ENCODE measurements at regions not wholly inside any gene's neighbourhood (a gene's known extent, or its start where the extent isn't known, plus 50 kb on each side); places are given as distances from the start of the nearest gene placed in this dataset.

GRCh38 chr2:128799730-128800129 is 481.1 kb upstream of the HS6ST1 start:
- Histone ChIP-seq H3K27me3 (ENCODE audit: control insufficient read depth, insufficient read depth, low read length) (no peaks in the 10 kb centered on the region), H3K4me3 (ENCODE audit: low read depth, low read length) (no peak overlapping the region), H3K27ac (ENCODE audit: insufficient read depth, low read length, poor library complexity, severe bottlenecking) (no peak overlapping the region), H3K4me1 (ENCODE audit: control insufficient read depth, insufficient read depth, low read length, poor library complexity, severe bottlenecking) (no peaks in the 10 kb centered on the region), H3K36me3 (ENCODE audit: control insufficient read depth, insufficient read depth, low read length) (no peaks in the 10 kb centered on the region), H3K9me3 (ENCODE audit: control insufficient read depth in 2 of 2, low read length in 2 of 2) (no peaks in the 10 kb centered on the region)
- DNase-seq (no peak), ATAC-seq (ENCODE audit: low read depth in 2 of 2) (no peak)
- no peaks in the 10 kb centered on the region for H3K36me3 Mint-ChIP-seq
- peaks cover 0 to 3% (median 0%) of the 10 kb centered on the region in 7 donors for H3K9me3 Mint-ChIP-seq
- no peak overlapping the region for H3K4me3 Mint-ChIP-seq
- H3K27ac Mint-ChIP-seq = no peak overlapping the region
- no peaks in the 10 kb centered on the region for H3K4me1 Mint-ChIP-seq
- no peaks in the 10 kb centered on the region for H3K27me3 Mint-ChIP-seq

- no peaks in the 10 kb centered on the region for H3K9me3 ChIP-seq (ENCODE audit: control insufficient read depth in 2 of 2, low read length in 2 of 2)
- Mint-ChIP-seq H3K9me3 (peaks cover 0 to 3% (median 0%) of the 10 kb centered on the region in 7 donors), H3K27me3 (no peaks in the 10 kb centered on the region), H3K27ac (no peak overlapping the region), H3K36me3 (no peaks in the 10 kb centered on the region), H3K4me1 (no peaks in the 10 kb centered on the region), H3K4me3 (no peak overlapping the region)
- no peaks in the 10 kb centered on the region for H3K36me3 ChIP-seq (ENCODE audit: control insufficient read depth, insufficient read depth, low read length)
- DNase-seq (no peak), ATAC-seq (ENCODE audit: low read depth in 2 of 2) (no peak)
- H3K4me1 ChIP-seq (ENCODE audit: control insufficient read depth, insufficient read depth, low read length, poor library complexity, severe bottlenecking) = no peaks in the 10 kb centered on the region
- H3K27ac ChIP-seq (ENCODE audit: insufficient read depth, low read length, poor library complexity, severe bottlenecking) = no peak overlapping the region
- H3K27me3 ChIP-seq (ENCODE audit: control insufficient read depth, insufficient read depth, low read length) = no peaks in the 10 kb centered on the region
- H3K4me3 ChIP-seq (ENCODE audit: low read depth, low read length) = no peak overlapping the region
These were observed 482.9 kb upstream of the HS6ST1 start for GRCh38 chr2:128801576-128801975.

GRCh38 chr2:128803222-128803621 is 484.6 kb upstream of the HS6ST1 start:
- no peak overlapping the region for H3K4me3 ChIP-seq (ENCODE audit: low read depth, low read length)
- Mint-ChIP-seq H3K4me3 (no peak overlapping the region), H3K4me1 (no peaks in the 10 kb centered on the region), H3K27ac (no peak overlapping the region), H3K36me3 (no peaks in the 10 kb centered on the region), H3K9me3 (peaks cover 0 to 8% (median 0%) of the 10 kb centered on the region in 7 donors), H3K27me3 (no peaks in the 10 kb centered on the region)
- no peak for DNase-seq
- no peak overlapping the region for H3K27ac ChIP-seq (ENCODE audit: insufficient read depth, low read length, poor library complexity, severe bottlenecking)
- H3K36me3 ChIP-seq (ENCODE audit: control insufficient read depth, insufficient read depth, low read length) = no peaks in the 10 kb centered on the region
- no peaks in the 10 kb centered on the region for H3K9me3 ChIP-seq (ENCODE audit: control insufficient read depth in 2 of 2, low read length in 2 of 2)
- H3K4me1 ChIP-seq (ENCODE audit: control insufficient read depth, insufficient read depth, low read length, poor library complexity, severe bottlenecking) = no peaks in the 10 kb centered on the region
- no peaks in the 10 kb centered on the region for H3K27me3 ChIP-seq (ENCODE audit: control insufficient read depth, insufficient read depth, low read length)
- no peak for ATAC-seq (ENCODE audit: low read depth in 2 of 2)

GRCh38 chr2:128805237-128805636 is 486.6 kb upstream of the HS6ST1 start:
- Histone ChIP-seq H3K27ac (ENCODE audit: insufficient read depth, low read length, poor library complexity, severe bottlenecking) (no peak overlapping the region), H3K4me3 (ENCODE audit: low read depth, low read length) (no peak overlapping the region), H3K36me3 (ENCODE audit: control insufficient read depth, insufficient read depth, low read length) (no peaks in the 10 kb centered on the region), H3K27me3 (ENCODE audit: control insufficient read depth, insufficient read depth, low read length) (no peaks in the 10 kb centered on the region), H3K4me1 (ENCODE audit: control insufficient read depth, insufficient read depth, low read length, poor library complexity, severe bottlenecking) (no peaks in the 10 kb centered on the region), H3K9me3 (ENCODE audit: control insufficient read depth in 2 of 2, low read length in 2 of 2) (no peaks in the 10 kb centered on the region)
- Mint-ChIP-seq H3K9me3 (peaks cover 0 to 10% (median 0%) of the 10 kb centered on the region in 7 donors), H3K4me3 (no peak overlapping the region), H3K4me1 (no peaks in the 10 kb centered on the region), H3K36me3 (no peaks in the 10 kb centered on the region), H3K27ac (no peak overlapping the region), H3K27me3 (no peaks in the 10 kb centered on the region)
- DNase-seq (no peak), ATAC-seq (ENCODE audit: low read depth in 2 of 2) (no peak)

- H3K4me1 Mint-ChIP-seq = no peaks in the 10 kb centered on the region
- H3K27me3 Mint-ChIP-seq = no peaks in the 10 kb centered on the region
- no peak for ATAC-seq (ENCODE audit: low read depth in 2 of 2)
- no peak overlapping the region for H3K27ac Mint-ChIP-seq
- Histone ChIP-seq H3K4me1 (ENCODE audit: control insufficient read depth, insufficient read depth, low read length, poor library complexity, severe bottlenecking) (no peaks in the 10 kb centered on the region), H3K4me3 (ENCODE audit: low read depth, low read length) (no peak overlapping the region), H3K27me3 (ENCODE audit: control insufficient read depth, insufficient read depth, low read length) (no peaks in the 10 kb centered on the region), H3K36me3 (ENCODE audit: control insufficient read depth, insufficient read depth, low read length) (no peaks in the 10 kb centered on the region), H3K27ac (ENCODE audit: insufficient read depth, low read length, poor library complexity, severe bottlenecking) (no peak overlapping the region), H3K9me3 (ENCODE audit: control insufficient read depth in 2 of 2, low read length in 2 of 2) (no peaks in the 10 kb centered on the region)
- peaks cover 0 to 10% (median 2%) of the 10 kb centered on the region in 7 donors for H3K9me3 Mint-ChIP-seq
- H3K4me3 Mint-ChIP-seq = no peak overlapping the region
- no peak for DNase-seq
- no peaks in the 10 kb centered on the region for H3K36me3 Mint-ChIP-seq
These were observed 487.2 kb upstream of the HS6ST1 start for GRCh38 chr2:128805918-128806317.

GRCh38 chr2:128807317-128807716 is 488.6 kb upstream of the HS6ST1 start:
- Mint-ChIP-seq H3K9me3 (peaks cover 0 to 10% (median 2%) of the 10 kb centered on the region in 7 donors), H3K4me1 (no peaks in the 10 kb centered on the region), H3K36me3 (no peaks in the 10 kb centered on the region), H3K4me3 (no peak overlapping the region), H3K27ac (no peak overlapping the region), H3K27me3 (no peaks in the 10 kb centered on the region)
- Histone ChIP-seq H3K36me3 (ENCODE audit: control insufficient read depth, insufficient read depth, low read length) (no peaks in the 10 kb centered on the region), H3K27me3 (ENCODE audit: control insufficient read depth, insufficient read depth, low read length) (no peaks in the 10 kb centered on the region), H3K27ac (ENCODE audit: insufficient read depth, low read length, poor library complexity, severe bottlenecking) (no peak overlapping the region), H3K9me3 (ENCODE audit: control insufficient read depth in 2 of 2, low read length in 2 of 2) (no peaks in the 10 kb centered on the region), H3K4me1 (ENCODE audit: control insufficient read depth, insufficient read depth, low read length, poor library complexity, severe bottlenecking) (no peaks in the 10 kb centered on the region), H3K4me3 (ENCODE audit: low read depth, low read length) (no peak overlapping the region)
- ATAC-seq (ENCODE audit: low read depth in 2 of 2) (no peak), DNase-seq (no peak)

- Mint-ChIP-seq H3K27me3 (no peaks in the 10 kb centered on the region), H3K4me3 (no peak overlapping the region), H3K4me1 (no peaks in the 10 kb centered on the region), H3K9me3 (peaks cover 0 to 10% (median 2%) of the 10 kb centered on the region in 7 donors), H3K27ac (no peak overlapping the region), H3K36me3 (no peaks in the 10 kb centered on the region)
- Histone ChIP-seq H3K36me3 (ENCODE audit: control insufficient read depth, insufficient read depth, low read length) (no peaks in the 10 kb centered on the region), H3K27me3 (ENCODE audit: control insufficient read depth, insufficient read depth, low read length) (no peaks in the 10 kb centered on the region), H3K27ac (ENCODE audit: insufficient read depth, low read length, poor library complexity, severe bottlenecking) (no peak overlapping the region), H3K4me1 (ENCODE audit: control insufficient read depth, insufficient read depth, low read length, poor library complexity, severe bottlenecking) (no peaks in the 10 kb centered on the region), H3K9me3 (ENCODE audit: control insufficient read depth in 2 of 2, low read length in 2 of 2) (no peaks in the 10 kb centered on the region), H3K4me3 (ENCODE audit: low read depth, low read length) (no peak overlapping the region)
- no peak for DNase-seq
- no peak for ATAC-seq (ENCODE audit: low read depth in 2 of 2)
These were observed 490.0 kb upstream of the HS6ST1 start for GRCh38 chr2:128808462-128809258.

- Histone ChIP-seq H3K9me3 (ENCODE audit: control insufficient read depth in 2 of 2, low read length in 2 of 2) (no peaks in the 10 kb centered on the region), H3K27me3 (ENCODE audit: control insufficient read depth, insufficient read depth, low read length) (no peaks in the 10 kb centered on the region), H3K4me3 (ENCODE audit: low read depth, low read length) (no peak overlapping the region), H3K27ac (ENCODE audit: insufficient read depth, low read length, poor library complexity, severe bottlenecking) (no peak overlapping the region), H3K36me3 (ENCODE audit: control insufficient read depth, insufficient read depth, low read length) (no peaks in the 10 kb centered on the region), H3K4me1 (ENCODE audit: control insufficient read depth, insufficient read depth, low read length, poor library complexity, severe bottlenecking) (no peaks in the 10 kb centered on the region)
- H3K27ac Mint-ChIP-seq = no peak overlapping the region
- H3K4me1 Mint-ChIP-seq = no peaks in the 10 kb centered on the region
- H3K27me3 Mint-ChIP-seq = no peaks in the 10 kb centered on the region
- ATAC-seq (ENCODE audit: low read depth in 2 of 2) (no peak), DNase-seq (no peak)
- no peaks in the 10 kb centered on the region for H3K36me3 Mint-ChIP-seq
- H3K4me3 Mint-ChIP-seq = no peak overlapping the region
- peaks cover 0 to 10% (median 2%) of the 10 kb centered on the region in 7 donors for H3K9me3 Mint-ChIP-seq
These were observed 490.6 kb upstream of the HS6ST1 start for GRCh38 chr2:128809259-128809636.

Measured in CD4-positive, CD25-positive, alpha-beta regulatory T cell (primary cell).